ENCODE measurements at regions not wholly inside any gene's neighbourhood (a gene's known extent, or its start where the extent isn't known, plus 50 kb on each side); places are given as distances from the start of the nearest gene placed in this dataset.

DNA sequence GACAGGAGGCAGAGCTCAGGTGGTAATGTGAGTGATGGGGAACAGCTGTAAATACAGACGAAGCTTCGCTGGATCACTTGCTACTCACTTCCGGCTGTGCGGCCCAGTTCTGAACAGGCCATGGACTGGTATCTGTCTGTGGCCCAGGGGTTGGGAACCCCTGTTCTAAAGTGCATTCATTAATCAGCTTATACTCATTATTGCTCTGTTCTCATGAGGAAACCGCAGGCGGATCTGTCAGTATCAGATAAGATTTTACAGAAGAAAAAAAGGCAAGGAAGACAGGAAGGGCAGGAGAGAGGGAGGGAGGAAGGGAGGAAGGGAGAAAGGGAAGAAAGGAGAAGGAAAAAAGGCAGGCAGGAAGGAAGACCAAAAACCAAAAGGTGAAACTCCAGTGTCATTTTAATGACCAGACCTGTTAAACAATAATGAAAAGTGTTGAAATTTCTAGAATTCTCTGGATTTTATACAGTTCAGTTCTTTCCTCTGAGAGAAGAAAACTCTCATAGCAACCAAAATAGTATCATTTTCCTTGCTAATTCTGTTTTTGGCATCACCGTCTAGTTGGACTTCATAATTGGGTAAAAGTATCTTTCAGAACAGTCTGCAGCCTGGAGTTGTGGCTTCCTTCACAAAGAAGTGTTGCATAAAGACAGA is 128.0 kb upstream of the PROK2 start:
- DNase-seq (no peak), ATAC-seq (no peak)
- intact Hi-C loops (cut with DNase I), result no loop called here

DNA sequence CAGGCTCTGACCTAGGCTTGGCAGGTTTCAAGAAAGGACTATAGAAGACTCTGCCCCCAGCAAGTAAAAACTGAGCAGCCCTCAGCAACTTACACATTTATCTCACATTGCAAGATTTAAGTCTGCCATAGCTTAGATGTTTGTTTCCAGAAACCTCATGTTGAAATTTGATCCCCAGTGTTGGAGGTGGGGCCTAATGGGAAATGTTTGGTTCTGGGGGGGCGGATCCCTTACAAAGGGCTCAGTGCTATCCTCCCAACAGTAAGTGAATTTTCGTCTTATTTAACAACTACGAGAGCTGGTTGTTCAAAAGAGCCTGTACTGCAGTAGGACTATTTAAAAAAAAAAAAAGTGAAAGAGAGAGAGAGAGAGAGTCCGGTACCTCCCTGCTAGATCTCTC is 125.2 kb upstream of the PROK2 start:
- no peak for DNase-seq
- intact Hi-C loops (cut with DNase I), result no loop called here
- no peak for ATAC-seq

DNA sequence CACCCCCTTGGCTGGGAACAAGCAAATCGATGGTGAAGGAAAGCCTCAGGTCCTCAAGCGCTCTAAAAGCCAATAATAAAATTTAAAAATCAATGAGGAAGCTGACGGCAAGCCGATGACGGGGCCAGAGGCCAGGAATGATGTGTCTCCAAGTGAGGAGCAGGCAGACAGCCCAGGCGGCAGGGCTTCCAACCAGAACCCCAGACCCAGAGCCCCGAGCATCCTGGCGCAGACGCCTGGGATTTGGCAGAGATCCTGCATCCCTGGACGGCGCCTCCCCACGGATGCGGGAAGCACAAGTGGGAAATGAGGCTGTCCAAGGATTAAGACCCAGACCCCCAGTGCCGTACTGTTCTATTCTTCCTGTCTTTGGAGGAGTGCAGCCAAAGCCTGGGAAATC is 123.0 kb upstream of the PROK2 start:
- ATAC-seq (no peak), DNase-seq (no peak)

DNA sequence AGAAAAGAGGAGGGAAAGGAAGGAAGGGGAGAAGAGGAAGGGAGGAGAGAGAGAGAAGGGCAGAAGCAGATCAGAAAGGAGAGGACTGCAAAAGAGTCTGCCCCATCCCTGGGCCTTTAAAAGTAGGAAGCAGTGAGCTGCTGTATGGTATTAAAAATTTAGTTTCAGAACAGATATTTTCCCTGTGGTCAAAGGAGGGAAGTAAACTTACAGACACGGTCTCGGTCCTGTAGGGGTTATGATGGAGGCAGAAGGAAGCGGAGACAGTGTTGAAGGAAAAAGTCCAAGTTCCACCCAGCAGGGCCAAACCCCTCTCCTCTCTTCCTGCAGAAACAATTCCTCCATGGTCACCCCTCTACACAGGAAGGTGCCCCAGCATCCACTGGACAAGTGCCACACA is 122.0 kb upstream of the PROK2 start:
- intact Hi-C loops (cut with DNase I), result no loop called here
- ATAC-seq (no peak), DNase-seq (no peak)

More for the DNA sequence above, 123.0 kb upstream of the PROK2 start:
- intact Hi-C loops (cut with DNase I), result no loop called here

DNA sequence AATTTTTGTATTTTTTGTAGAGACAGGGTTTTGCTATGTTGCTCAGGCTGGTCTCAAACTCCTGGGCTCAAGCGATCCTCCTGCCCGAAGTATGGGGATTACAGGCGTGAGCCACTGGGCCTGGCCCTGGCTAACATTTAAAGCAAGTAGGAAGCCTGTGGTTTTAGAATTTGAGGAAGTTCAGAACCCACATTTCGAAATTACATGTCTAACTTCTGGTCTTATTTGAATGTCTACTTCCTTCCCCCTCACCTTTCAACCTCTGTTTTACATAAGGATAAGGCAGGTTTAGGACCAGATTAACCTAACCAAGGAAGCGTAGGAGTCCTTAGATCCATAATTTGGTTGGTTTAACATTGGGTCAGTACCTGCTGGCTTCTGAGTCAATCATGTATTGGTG is 120.5 kb upstream of the PROK2 start:
- DNase-seq (no peak), ATAC-seq (peak in 1 of 2 donors; percentile 55)
- intact Hi-C loops (cut with DNase I), result no loop called here

DNA sequence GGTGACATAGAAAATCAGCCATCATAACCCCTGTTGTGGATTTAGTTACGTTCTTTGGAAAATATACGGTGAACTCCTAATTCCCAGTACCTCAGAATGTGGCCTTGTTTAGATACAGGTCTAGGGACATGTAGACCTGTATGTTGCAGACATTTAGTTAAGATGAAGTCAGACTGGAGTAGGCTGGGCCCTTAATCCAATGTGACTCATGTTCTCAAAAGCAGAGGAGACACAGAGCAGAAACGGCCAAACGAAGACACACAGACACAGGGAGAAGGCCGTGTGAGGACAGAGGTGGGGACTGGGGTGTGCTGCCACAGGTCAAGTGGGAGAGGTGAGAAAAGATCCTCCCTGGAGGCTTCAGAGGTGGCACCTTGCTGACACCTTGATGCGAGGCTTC is 119.0 kb upstream of the PROK2 start:
- ATAC-seq (no peak), DNase-seq (no peak)
- intact Hi-C loops (cut with DNase I), result no loop called here

DNA sequence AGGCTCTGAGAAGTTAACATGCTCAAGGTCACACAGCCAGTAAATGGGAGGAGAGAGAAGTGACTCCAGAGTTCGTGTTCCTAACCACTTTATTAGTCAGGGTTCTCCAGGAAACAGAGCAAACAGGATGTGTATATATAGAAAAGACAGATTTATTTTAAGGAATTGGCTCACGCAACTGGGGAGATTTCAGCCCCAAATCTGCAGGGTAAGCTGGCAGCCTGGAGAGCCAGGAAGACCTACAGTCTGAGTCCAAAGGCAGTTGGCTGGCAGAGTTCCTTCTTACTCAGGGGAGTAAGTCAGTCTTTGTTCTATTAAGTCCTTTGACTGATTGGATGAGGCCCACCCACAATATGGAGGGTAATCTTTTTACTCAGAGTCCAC is 118.2 kb upstream of the PROK2 start:
- peak in 1 of 2 donors; percentile 35 for ATAC-seq
- intact Hi-C loops (cut with DNase I), result no loop called here
- no peak for DNase-seq

DNA sequence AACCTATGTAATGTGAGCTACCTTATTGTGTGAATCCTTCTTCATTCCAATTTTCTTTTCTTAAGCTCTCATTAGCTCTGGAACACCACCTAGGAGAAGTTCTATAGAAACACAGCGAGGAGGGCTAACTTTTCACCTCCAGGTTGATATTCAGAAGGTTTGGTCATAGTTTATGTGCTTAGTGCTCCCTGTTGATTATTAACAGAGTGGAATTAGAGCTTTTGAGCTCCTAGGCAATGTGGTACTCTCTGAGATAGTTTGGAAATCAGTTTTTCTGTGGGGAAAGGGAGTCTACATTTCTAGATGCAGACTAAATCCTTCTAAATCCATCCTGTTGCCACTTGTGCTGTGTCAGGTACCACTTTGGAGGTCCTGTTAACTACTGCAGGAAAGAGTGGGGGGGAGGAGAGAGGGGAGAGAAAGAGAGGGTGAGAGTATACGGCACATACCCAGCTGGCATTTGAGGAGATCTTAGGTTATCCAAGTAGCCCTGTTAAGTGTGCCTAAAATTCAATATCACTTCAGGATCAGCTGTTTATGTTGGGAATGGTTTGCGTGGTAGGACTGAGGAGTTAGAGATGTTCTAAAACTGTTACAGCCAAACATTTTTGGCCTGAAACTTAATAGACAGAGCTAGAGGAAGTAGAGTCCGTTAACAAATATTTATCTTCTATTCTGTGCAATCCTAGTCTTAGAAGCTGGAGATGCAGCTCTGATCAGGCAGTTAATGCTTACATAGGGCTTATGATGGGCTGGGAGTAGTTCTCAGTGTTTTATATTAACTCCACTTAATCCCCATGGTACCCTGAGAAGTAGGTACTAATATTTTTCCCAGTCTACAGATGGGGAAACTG is 117.5 kb upstream of the PROK2 start:
- no peak for ATAC-seq
- intact Hi-C loops (cut with DNase I), result no loop called here
- DNase-seq, result no peak

DNA sequence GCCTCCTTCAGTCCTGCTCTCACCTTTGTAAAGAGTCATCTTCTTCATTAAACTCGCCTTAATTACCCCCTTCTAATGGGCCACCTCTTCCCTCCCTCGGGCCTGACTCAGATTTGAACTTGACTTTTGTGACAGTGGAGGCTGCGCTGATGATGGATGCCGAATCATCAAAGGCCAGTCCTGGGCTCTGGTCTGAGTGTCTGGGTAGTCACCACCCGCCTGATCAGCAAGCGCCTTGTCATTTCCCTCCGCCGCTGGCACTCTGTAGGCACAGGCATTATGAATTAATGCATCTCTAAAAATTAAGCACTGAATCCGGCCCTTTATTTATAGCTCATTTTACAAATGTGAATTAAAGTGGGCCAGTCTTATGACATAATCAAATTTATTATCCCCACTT is 116.7 kb upstream of the PROK2 start:
- no peak for ATAC-seq
- no peak for DNase-seq
- intact Hi-C loops (cut with DNase I), result no loop called here

DNA sequence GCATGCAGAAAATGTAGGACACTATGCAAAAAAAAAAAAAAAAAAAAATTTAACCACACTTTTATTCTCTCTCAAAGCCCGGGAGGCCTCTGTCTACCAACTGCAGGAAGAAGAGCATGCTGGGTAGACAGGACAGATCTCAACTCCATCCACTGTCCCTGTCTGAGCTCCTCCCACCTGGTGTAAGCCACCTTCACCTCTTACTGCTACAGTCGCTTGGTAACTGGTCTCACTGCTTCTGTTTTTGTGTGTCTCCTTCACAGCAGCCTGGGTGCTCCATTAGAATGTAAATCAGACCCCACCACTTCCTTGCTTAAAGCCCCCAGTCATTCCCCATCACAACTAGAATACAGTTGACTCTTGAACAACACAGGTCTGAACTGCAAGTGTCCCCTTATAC is 115.1 kb upstream of the PROK2 start:
- DNase-seq (no peak), ATAC-seq (no peak)
- intact Hi-C loops (cut with DNase I), result no loop called here

DNA sequence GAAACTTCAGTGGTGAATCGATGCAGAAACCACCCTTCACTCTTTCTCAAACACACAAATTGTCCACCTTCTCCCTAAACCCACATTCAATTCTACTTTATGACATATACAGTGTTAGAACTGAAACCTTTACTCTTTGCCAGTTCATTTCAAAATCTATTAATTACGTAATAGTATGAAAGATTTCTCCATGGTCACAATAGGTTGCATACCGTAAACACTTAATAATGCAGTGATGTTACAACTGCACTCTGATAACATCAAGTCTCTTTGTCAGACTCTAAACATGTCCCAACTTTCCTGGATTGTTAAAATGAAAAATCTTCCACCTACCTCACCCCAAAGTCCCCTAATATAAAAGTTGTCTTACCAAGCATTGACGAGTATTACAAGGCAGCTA is 111.8 kb upstream of the PROK2 start:
- DNase-seq, result no peak
- intact Hi-C loops (cut with DNase I), result no loop called here
- ATAC-seq, result no peak

DNA sequence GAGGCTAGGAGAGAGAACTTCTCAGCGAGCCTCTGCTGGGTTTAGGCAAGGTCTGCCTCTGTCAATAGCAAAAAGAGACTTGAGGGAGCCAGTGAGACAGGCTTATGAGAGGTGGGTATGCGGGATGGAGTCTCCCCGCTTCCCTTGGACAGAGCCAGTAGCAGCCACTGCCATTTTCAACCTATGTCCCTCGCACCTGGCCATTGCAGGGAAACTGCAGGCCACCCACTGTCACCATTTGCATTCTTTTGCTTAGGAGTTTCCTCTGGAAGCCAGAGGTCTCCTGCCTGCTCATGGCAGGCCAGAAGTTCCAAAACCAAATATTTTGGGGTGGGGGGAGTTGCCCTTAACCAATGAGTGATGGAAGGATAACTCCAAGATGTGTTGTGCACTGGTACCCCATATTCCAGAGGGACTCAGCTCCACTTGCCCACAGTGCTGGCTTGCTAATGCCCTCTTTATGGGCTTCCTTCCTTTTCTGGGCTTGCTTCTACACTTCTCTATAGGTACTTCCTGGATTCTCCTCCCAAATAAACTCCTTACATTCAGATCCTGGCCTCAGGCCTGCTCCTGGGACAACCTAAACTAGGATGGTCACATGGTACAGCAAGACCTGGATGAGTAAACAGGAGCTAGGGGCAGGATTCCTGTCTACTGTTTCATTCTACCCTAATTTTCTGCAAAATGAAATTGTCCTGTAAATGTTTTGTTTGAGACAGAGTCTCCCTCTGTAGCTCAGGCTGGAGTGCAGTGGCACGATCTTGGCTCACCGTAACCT is 108.9 kb upstream of the PROK2 start:
- intact Hi-C loops (cut with DNase I), result no loop called here
- DNase-seq, result no peak
- ATAC-seq, result no peak

DNA sequence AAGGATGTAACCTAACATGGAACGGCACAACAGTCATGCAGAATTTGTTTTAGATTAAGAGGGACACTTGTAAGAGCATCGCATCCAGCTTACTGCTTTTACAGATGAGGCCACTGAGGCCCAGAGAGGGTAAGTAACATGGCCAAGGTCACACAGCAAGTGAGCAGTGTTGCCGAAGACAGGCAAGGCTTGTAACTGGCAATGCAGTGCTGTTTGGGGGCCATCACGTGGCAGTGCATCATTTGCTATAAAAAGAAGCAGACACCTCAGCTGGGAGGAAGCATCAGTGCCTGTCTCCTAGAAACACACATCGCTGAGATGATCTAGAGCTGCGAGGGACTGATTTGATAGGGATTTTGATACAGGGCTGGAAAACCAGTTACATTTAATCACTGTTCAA is 108.2 kb upstream of the PROK2 start:
- no peak for DNase-seq
- ATAC-seq, result peak; percentile 56 to 61
- intact Hi-C loops (cut with DNase I), result no loop called here

DNA sequence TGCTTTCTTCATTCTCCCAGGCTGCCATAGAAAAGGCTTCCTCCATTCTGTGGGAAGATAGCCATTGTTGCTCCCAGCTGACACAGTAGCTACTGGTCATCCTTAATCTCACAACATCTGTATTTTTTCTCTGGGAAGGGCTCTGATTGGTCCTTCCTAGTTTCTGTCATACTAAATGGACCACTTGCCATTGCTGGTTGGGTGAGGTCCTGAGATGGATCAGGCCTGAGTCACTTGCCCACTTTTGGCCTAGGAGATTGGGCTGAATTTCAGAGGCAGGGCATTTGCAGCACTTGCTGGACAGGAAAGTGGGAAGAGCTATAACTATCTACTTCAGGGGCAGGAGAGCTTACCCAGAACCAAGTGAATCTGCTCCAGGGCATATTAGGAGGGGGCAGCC is 106.5 kb upstream of the PROK2 start:
- DNase-seq (no peak), ATAC-seq (peak in 1 of 2 donors; percentile 43)
- intact Hi-C loops (cut with DNase I), result no loop called here

DNA sequence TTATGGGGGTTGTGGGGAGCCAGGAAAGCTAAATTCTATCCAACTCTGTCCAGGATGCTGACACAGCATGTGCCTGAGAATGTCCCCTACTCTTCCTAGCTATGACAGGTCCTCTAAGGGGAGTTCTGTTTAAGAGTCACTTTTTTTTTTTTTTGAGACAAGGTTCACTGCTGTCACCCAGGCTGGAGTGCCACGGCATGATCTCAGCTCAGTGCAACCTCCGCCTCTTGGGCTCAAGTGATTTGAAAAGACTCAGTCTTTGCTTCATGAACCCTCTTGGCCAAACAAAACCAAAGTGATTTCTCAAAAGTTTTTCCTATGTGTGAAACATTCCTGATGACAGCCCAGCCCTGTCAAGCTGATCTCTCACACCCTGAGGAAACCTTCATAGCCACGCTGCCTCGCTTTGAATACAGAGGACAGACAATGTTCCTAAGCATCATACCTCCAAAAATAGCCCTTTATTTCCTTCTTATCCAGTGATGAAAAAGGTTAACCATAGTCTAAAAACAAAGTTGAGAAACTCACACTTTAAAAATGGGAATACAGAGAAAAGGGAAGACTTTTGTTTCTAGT is 105.5 kb upstream of the PROK2 start:
- peak; percentile 71 to 81 for ATAC-seq
- intact Hi-C loops (cut with DNase I), result no loop called here
- no peak for DNase-seq

DNA sequence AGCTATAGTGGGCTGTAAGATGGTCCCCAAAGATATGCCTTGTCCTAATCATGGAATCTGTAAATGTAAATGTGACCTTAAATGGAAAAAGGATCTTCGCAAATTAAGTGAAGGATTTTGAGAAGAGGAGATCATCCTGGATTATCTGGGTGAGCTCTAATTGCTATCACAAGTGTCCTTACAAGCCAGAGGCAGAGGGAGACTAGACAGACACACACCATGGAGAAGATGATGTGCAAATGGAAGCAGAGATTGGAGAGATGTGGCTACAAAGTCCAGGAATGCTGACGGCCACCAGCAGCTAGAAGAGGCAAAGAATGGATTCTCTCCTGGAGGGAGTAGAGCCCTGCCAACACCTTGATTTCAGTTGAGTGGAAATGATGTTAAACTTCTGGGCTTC is 102.3 kb upstream of the PROK2 start:
- no peak for DNase-seq
- intact Hi-C loops (cut with DNase I), result no loop called here
- ATAC-seq, result no peak

DNA sequence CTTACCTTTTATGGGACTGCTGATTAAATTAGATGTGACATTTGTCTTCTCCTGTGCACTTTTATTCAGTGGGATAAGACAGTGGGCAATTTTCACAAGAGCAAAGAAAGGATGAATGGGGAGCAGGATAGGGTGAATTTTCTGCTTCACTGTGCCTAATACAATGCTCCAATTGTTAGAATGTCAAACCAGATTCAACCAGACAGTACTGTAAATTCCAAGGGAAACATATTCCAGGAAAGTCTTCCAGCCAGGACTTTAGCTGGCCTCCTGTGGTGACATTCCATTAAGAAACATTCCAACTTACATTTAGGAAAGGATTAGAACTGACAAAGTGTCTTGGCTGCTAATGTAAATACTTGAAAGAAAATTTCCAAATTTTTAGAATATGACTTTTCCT is 100.1 kb upstream of the PROK2 start:
- DNase-seq (no peak), ATAC-seq (no peak)
- intact Hi-C loops (cut with DNase I), result no loop called here

DNA sequence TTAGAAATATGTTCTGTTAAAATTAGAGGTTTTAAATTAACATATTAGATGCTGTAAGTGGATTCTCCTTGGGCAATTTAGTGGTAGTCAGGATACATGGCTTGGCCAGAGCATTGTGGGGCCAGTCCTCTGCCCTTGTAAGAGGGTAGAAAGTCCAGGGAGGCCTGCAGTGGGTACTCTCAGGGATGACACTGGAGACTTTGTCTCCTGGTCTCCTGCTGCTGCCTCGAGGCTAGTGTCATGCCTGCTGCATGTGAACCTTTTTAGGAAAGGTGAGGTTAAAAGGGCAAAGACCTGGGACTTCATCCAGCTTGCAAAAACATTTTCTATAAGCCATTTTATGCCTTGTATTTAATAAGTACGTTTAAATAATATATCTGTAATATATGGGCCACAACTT is 96.8 kb upstream of the PROK2 start:
- intact Hi-C loops (cut with DNase I), result no loop called here
- no peak for DNase-seq
- ATAC-seq, result no peak

DNA sequence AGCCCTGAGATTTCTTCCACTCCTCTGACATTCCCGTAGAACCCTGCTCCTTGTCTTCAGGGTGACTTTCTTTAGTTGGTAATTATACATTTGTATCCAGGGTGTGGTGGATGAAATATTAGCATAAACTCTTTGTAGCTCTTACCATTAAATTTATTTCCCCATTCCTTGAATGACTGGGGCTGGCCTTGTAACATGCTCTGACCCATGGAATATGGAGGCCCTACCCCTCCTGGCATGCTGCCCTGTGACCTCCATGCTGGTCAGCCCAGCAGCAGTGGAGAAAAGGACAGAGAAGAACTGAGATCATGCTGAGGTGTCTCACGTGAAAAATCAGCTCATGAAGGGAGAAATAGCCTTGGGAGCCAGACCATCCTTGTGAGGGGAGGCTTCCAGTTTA is 96.1 kb upstream of the PROK2 start:
- DNase-seq (no peak), ATAC-seq (no peak)
- intact Hi-C loops (cut with DNase I), result no loop called here

DNA sequence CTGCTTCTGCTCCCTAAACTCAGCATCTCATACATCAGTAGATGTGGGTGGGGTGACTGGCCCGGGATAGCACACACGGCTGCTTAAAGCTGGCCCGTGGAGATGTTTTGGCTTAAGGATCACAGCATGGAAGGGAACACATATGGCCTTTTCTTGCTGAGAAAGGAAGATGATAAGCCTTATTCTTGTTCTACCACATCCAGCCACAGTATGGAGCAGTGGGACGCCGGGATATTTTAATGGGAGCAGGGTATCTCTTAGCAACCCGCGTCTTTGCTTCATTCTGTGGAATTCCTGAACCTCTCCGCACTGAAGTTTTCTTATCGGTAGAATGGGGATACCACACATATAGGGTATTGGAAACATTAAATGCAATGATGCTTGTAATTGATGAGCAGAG is 94.1 kb upstream of the PROK2 start:
- ATAC-seq (no peak), DNase-seq (no peak)
- intact Hi-C loops (cut with DNase I), result loop anchor here (5.0 to 10.0 kb wide), 5 partner anchors 383 to 1206 kb away; no protein-coding TSS in a partner anchor

Data from left cardiac atrium (tissue), 4 donors.